NCI-H1105 (cell line): ENCODE measurements at regions not wholly inside any gene's neighbourhood (a gene's known extent, or its start where the extent isn't known, plus 50 kb on each side); places are given as distances from the start of the nearest gene placed in this dataset.
"Not testable (repeated sequence)": the region's sequence is repeated elsewhere in the genome, so short reads cannot be mapped to it uniquely, and the experiment has no call there.

Experiments used
- DNase-seq: peaks from one replicate; lab custom pipeline; 2025; lab: John Stamatoyannopoulos, UW

DNA sequence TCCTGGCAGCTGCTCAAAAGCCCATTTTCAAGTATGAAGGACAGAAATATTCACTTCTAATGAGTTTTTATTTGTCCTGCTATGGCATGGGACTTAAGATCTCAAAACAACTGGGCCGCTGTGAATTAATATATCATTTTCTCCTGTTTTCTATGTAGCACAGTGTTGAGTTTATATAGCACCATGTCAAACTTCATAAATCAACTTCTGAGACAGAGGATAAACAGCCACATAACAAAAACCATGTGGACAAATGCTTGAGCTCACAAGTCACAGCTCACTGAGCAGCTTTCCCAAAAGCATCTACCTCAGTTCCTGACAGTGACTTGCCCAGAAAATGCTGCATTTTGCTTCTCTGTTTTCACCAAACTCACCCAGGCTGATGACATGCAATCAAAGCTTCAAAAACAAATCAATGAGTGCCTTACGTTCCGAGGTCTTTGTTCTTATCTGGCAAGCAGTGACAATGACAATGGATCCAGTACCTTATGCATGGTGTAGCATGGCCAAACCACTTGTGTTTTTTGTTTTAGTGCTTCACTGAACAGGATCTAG is 722.6 kb downstream of the LRRIQ3 start:
- no peak for DNase-seq

DNA sequence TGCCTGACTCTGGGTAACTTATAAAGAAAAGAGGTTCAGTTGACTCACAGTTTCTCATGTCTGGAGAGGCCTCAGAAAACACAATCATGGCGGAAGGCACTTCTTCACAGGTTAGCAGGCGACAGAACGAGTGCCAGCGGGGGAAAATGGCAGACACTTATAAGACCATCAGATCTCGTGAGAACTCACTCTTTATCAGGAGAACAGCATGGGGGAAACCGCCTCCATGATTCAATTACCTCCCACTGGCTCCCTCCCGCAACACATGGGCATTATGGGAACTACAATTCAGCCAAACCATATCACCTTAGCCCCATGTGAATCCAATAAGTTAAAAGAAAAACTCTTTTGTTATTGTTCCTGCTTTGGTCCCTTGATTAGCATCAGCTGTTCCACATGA is 725.2 kb downstream of the LRRIQ3 start:
- no peak for DNase-seq

DNA sequence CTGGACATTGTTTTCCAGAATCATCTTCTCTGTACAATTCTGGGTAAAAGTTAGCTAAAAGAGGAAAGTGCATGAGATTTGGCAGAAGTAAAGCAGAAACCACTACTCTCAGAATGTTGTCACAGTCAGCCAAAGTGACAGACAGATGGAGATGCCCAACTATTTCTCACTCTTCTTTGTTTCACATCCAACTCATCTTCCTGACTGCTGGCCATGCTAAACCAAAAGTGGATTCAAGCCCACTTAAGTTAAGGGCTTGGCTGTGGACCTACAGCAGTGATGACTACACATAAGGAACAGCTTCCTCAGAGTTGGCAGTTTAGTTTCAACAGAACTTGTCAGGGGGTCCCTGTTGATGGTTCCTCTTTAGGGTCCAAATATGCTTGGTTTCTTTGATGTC is 730.2 kb downstream of the LRRIQ3 start:
- no peak for DNase-seq

DNA sequence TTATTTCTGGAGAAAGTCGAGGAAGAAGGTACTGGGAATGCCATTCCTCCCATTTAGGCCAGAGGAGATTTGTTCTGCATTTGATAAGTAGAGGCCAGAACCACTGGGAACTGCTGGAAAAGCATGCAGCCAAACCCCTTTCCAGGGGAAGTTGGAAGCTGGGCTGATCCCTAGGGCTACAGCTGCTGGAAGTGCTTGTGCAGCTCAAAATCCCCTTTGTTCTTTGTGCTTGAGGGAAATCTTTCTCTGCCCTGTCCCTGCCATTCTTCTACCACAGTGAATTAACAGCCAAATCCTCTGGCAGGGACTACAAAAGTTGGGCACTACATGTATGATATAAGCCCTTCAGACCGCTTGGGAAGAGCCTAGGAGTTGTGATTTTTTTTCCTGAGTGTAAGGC is 734.1 kb downstream of the LRRIQ3 start:
- no peak for DNase-seq

DNA sequence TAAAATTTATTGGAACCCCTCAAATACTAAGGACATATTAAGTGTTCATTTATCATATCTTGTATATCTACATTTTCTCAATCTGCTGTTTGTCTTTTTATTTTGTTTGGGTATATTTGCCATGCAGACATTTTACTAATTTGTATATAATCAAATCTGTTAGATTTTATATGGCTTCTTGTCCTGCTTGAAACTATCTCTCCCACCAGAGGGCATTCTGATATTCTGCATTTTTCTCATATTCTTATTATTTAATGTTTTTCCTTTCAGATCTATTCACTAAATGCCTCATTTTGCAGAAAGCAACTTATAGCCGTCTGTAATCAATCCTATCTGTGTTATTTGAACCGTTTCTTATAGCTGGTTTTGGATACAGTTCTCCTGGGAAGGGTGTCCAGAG is 745.5 kb downstream of the LRRIQ3 start:
- no peak for DNase-seq

DNA sequence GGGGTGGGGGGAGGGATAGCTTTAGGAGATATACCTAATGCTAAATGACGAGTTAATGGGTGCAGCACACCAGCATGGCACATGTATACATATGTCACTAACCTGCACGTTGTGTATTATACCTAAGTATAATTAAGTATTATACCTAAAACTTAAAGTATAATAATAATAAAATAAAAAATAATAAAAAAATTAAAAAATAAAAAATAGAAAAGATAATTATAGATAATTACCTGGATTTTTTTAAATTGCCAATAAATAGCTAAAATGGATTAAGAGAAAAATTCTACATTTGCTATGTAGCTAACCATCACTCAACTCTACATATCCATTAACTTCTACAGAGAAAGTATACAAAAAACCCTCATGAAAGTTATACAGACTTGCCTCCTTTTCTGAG is 747.3 kb downstream of the LRRIQ3 start:
- DNase-seq, result not testable (repeated sequence)

GRCh38 chr1:73411479-73411878 is 786.5 kb downstream of the LRRIQ3 start:
- DNase-seq, result no peak

DNA sequence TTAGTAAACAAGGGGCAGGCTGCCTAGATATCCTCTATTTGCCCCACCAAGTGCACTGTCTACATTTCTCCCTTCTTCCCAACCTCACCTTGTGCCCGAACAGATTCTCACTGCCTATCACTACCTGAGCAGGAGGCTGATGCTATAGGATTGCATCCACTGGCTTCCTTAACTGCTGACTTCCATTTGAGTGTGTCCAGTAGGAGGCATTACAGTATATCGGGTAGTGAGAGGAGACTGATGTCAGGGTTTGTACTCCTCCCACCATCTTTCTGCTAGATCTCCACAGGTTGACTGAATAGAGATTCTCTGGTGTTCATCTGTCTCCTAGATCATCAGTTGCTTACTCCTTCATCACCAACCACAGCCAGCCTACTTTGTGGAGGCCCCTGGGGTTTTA is 796.3 kb downstream of the LRRIQ3 start:
- no peak for DNase-seq

DNA sequence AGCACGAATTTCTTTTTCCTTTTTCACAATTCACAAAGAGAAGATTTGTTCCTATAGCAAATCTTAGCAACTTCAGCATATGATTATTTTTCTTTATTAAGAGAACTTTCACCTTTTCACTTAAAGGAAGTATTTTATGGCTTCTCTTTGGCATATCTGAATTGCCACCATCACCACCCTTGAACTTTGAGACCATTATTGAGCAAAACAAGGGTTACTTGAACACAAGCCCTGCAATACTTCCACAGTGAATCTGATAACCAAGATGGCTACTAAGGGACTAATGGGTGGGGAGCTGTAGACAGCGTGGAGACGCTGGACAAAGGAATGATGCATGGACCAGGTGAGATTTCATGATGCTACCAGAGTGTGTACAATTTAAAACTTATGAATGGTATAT is 815.0 kb downstream of the LRRIQ3 start:
- DNase-seq, result no peak

DNA sequence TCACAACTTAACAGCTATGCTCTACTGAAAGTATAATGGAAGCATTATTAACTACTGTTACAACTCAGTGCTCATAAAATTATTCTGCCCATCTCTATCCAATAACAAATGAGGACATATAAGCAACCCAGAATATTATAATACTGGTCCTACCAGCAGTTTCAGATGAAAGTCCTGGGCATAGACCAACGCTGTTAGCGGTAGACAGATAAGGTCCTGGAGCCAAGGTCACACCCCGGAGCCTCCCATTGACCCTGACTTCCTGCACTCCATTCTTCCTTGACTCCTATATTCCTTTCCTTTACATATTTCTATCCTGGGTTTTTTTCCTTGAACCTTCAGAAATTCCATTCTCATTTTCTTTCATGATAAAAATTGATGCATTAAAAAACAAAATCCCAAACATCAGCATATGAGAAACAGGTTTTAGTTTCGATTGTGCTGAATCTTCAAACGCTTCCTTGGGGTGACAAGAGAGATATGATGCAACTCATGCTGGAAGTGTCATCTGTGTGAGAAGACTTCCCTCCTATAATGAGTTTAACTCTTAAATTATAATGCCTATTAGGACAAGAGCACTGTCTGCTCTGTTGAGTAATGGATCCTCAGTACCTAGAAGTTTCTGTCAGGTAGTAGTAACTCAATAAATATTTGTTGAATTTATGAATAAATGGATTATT is 831.1 kb downstream of the LRRIQ3 start:
- no peak for DNase-seq

- no peak for DNase-seq
Observed at GRCh38 chr1:73359001-73359400, 839.0 kb downstream of the LRRIQ3 start.

DNA sequence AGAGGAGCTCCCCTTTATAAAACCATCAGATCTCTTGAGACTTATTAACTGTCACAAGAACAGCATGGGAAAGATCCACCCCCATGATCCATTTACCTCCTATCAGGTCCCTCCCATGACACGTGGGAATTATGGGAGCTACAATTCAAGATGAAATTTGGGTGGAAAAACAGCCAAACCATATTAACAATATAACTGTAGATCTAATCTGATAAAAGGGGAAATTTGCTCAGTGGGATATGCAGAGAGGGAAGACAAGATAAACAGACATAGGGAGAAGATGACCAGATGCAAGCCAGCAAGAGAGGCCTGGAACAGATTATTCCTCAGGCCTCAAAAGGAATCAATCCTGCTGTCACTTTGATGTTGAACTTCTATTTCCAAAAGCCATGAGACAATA is 841.5 kb downstream of the LRRIQ3 start:
- DNase-seq, result no peak

DNA sequence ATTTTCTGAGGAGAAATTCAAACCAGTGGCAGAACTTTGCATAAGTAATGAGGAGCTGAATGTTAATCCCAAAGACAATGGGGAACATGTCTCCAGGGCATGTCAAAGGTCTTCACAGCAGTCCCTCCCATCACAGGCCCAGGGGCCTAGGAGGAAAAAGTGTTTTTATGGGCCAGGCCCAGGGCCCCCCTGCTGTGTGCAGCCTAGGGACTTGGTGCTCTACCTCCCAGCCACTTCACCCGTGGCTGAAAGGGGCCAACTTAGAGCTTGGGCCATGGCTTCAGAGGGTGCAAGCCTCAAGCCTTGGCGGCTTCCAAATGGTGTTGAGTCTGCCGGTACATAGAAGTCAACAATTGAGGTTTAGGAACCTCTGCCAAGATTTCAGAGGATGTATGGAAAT is 854.0 kb downstream of the LRRIQ3 start:
- DNase-seq, result no peak

DNA sequence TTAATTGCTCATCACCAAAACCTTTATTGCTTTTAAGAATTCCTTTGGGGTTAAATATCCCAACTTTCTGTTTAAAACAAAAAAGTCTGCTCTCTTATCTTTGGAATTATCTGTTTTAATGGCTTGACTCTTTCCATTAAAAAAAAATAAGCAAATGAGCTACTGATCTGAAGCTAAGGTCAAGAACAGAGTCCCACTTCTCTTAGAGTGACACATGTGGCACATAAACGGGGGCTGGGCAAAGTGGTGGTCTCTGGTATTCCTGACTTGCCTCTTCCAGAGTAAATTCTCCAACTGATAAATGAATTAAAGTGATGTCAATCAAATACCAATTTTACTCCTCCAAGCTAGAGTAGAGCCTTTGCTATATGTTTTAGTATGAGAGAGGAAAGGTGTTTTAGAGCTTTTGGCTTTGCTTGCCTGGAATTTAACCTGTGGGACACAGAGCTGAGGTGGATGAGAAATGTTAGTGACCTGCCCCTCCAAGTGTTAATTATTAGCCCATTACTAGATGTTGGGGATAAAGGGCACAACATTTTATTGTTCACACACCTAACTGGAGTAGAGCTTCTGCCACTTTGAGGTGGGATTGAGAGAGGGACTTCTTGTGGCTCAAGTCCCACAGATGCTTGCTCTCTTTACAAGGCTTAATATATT is 864.0 kb downstream of the LRRIQ3 start:
- no peak for DNase-seq

DNA sequence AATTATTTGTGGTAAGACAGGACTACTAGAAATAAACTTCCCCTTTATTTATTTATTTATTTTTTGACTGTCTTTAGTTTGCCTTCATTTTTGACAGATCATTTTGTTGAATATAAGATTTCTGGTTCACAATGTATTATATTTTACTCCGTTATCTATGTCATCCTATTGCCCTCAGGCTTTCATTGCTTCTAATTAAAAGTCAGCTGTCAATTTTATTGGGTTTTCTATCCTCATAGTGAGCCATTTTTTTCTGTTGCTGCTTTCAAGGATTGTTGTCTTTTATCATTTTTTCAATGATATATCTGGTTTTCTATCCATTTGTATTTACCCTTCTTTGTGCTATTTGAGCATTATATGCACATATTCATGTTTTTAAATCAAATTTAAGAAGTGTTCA is 866.2 kb downstream of the LRRIQ3 start:
- DNase-seq, result no peak

DNA sequence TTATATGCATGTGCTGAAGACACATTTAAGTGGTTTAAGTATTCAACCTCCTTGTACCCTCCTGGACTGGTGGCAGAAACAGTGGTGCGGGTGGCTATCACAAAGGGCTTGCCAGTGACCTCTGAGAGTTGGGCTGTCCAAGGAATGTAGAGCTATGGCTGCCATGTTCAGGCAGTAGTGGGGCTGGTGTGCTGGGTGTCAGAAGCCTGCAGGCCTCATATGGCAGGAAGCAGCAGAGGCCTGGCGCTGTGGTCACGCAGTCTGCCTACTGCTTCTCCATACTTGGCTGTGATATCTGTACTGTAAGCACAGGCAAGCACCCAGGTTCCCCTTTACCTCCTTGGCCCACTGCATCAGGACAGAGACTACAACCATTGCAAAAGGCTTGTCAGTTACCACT is 870.0 kb downstream of the LRRIQ3 start:
- DNase-seq, result no peak

DNA sequence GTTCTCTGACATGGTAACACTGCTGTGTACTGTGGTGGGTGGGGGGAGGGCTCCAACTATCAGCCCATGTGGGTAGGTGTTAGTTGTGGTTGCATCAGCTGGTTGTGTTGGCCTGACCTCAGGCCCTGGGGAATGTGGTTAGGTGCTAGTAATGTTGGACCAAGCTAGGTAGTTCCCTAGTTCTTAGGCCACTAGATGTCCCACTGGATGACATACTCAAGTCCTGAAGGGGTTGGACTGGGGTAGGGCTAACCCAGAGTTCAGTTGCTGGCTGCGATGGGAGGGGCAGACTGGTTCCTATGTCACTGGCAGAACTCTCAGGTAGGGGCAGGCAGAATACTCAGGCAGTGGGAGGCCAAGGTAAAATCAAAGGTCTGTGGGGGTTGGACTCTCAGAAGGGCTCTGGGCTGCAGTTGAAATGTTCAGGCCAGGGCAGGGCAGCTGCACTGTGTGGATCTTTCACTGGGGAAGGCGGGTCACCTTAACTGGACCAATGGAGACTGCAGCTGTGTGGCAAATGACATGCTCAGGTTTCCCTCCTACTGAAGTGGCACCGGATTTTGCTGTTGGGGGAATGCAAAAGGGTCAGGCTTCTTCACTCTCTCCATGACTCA is 870.7 kb downstream of the LRRIQ3 start:
- DNase-seq, result no peak

GRCh38 chr1:73326663-73327062 is 871.3 kb downstream of the LRRIQ3 start:
- DNase-seq, result no peak

- DNase-seq, result no peak
Observed at GRCh38 chr1:73310797-73311381, 887.1 kb downstream of the LRRIQ3 start.

GRCh38 chr1:73306899-73307555 is 890.9 kb downstream of the LRRIQ3 start:
- DNase-seq, result no peak

GRCh38 chr1:73273886-73274285 is 924.1 kb downstream of the LRRIQ3 start:
- no peak for DNase-seq

DNA sequence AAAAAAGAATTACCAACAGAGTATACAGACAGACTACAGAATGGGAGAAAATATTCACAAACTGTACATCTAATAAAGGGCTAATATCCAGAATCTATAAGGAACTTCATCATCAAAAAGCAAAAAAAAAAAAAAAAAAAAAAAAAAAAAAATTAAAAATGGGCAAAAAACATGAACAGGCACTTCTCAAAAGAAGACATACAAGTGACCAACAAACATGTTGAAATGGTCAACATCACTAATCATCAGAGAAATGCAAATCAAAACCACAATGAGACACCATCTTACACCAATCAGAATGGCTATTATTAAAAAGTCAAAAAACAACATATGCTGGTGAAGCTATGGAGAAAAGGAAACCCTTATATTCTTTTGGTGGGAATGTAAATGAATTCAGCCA is 952.8 kb downstream of the LRRIQ3 start:
- not testable (repeated sequence) for DNase-seq
